H1 (cell line): ENCODE measurements at regions not wholly inside any gene's neighbourhood (a gene's known extent, or its start where the extent isn't known, plus 50 kb on each side); places are given as distances from the start of the nearest gene placed in this dataset.

Experiments used
- CTCF ChIA-PET: fragments of 300-600 bp; sonication (Branson Sonifier 250); formaldehyde crosslinking; loops from one replicate; lab custom pipeline; 2021; ENCODE audit not compliant: partially characterized antibody; lab: Charles Lee
- POLR2A ChIA-PET: fragments of 300-600 bp; sonication (Branson Sonifier 250); formaldehyde crosslinking; loops from one replicate; lab custom pipeline; 2021; ENCODE audit warnings: inconsistent platforms; ENCODE audit not compliant: partially characterized antibody; lab: Charles Lee
- DNase-seq, 2 experiments: peaks; one replicate each; pipeline versions ENCODE4 v3.0.0 to v3.0.0-alpha.2; 2010 to 2022; ENCODE audit warnings: low spot score in 2 of 2, low read depth in 1 of 2, mixed read lengths in 1 of 2
- FAIRE-seq: peaks from 2 replicates; lab custom pipeline; 2011; peaks lifted over from hg19 to GRCh38; lab: Jason Lieb, UNC
- H2AFZ ChIP-seq: 2 replicates; pipeline ENCODE4 v1.8.1; 2012; ENCODE audit warnings: low read length, inconsistent platforms
- H2AK5ac ChIP-seq: 2 replicates; pipeline ENCODE4 v1.6.1; 2013; ENCODE audit warnings: low read depth, low read length
- H2BK120ac ChIP-seq: replicated peaks from 2 replicates; pipeline ENCODE3; 2013; ENCODE audit warnings: low read depth, low read length, inconsistent platforms
- H2BK12ac ChIP-seq: 2 replicates; pipeline ENCODE4 v1.6.1; 2013; ENCODE audit warnings: low read depth, low read length
- H2BK15ac ChIP-seq: 2 replicates; pipeline ENCODE4 v1.6.1; 2013; ENCODE audit warnings: low read length
- H2BK20ac ChIP-seq: 2 replicates; pipeline ENCODE4 v1.6.1; 2013; ENCODE audit warnings: low read length
- H2BK5ac ChIP-seq: 2 replicates; pipeline ENCODE4 v1.6.1; 2013; ENCODE audit warnings: low read depth, low read length
- H3K14ac ChIP-seq: 2 replicates; pipeline ENCODE4 v1.6.1; 2013; ENCODE audit warnings: inconsistent platforms; ENCODE audit not compliant: insufficient read length
- H3K18ac ChIP-seq: 2 replicates; pipeline ENCODE4 v1.6.1; 2013; ENCODE audit warnings: low read length; ENCODE audit errors: extremely low read depth
- H3K23ac ChIP-seq: 2 replicates; pipeline ENCODE4 v1.6.1; 2013; ENCODE audit warnings: inconsistent platforms; ENCODE audit not compliant: insufficient read length
- H3K23me2 ChIP-seq: 2 replicates; pipeline ENCODE4 v1.6.1; 2013; ENCODE audit warnings: low read depth, low read length
- H3K27ac ChIP-seq: 2 replicates; pipeline ENCODE4 v1.6.1; 2011; ENCODE audit warnings: low read depth, low read length, inconsistent platforms
- H3K27me3 ChIP-seq, 4 experiments: replicated peaks in 1 of 4; 1 replicate in 1 of 4; 2 replicates in 3 of 4; pipeline versions ENCODE4 v1.6.1 to v1.8.1; 2011 to 2013; ENCODE audit warnings: low read length in 3 of 4, mild to moderate bottlenecking in 3 of 4, inconsistent platforms in 2 of 4, mixed read lengths in 2 of 4, moderate library complexity in 1 of 4; ENCODE audit not compliant: control insufficient read depth in 3 of 4, insufficient read depth in 3 of 4; ENCODE audit errors: extremely low read depth in 1 of 4
- H3K36me3 ChIP-seq, 4 experiments: 2 replicates each; pipeline versions ENCODE4 v1.6.1 to v1.8.1; 2011 to 2013; ENCODE audit warnings: mild to moderate bottlenecking in 4 of 4, low read length in 3 of 4, moderate library complexity in 2 of 4, control low read depth in 1 of 4, inconsistent platforms in 1 of 4; ENCODE audit not compliant: insufficient read depth in 4 of 4, control insufficient read depth in 2 of 4
- H3K4ac ChIP-seq: replicated peaks from 2 replicates; pipeline ENCODE3; 2013; ENCODE audit warnings: low read length, low read depth, mixed read lengths, inconsistent platforms; ENCODE audit not compliant: insufficient read length
- H3K4me1 ChIP-seq, 4 experiments: replicated peaks in 1 of 4; 1 replicate in 1 of 4; 2 replicates in 3 of 4; pipeline versions ENCODE4 v1.6.1 to v1.8.1; 2011 to 2013; ENCODE audit warnings: low read length in 3 of 4, inconsistent platforms in 2 of 4, mixed read lengths in 1 of 4; ENCODE audit not compliant: insufficient read depth in 4 of 4, control insufficient read depth in 3 of 4
- H3K4me2 ChIP-seq, 2 experiments: 2 replicates each; pipeline versions ENCODE4 v1.6.1 to v1.8.1; 2011 to 2013; ENCODE audit warnings: low read depth in 2 of 2, low read length in 2 of 2, control low read depth in 1 of 2, inconsistent platforms in 1 of 2, mild to moderate bottlenecking in 1 of 2; ENCODE audit not compliant: insufficient read depth in 1 of 2
- H3K4me3 ChIP-seq, 4 experiments: fragments of 200-600, 300-600 bp in 1 of 4; sonication (generic), shearing (Covaris generic), sonication (Bioruptor Twin) in 1 of 4; 2 replicates each; pipeline versions ENCODE4 v1.5.1 to v1.8.1; 2011 to 2016; ENCODE audit warnings: low read length in 4 of 4, low read depth in 3 of 4, control low read depth in 2 of 4, inconsistent platforms in 2 of 4, mild to moderate bottlenecking in 2 of 4, mixed read lengths in 1 of 4, moderate library complexity in 1 of 4; ENCODE audit not compliant: insufficient read depth in 2 of 4; ENCODE audit errors: extremely low read depth in 1 of 4
- H3K56ac ChIP-seq: replicated peaks from 2 replicates; pipeline ENCODE3; 2013; ENCODE audit warnings: low read depth, mild to moderate bottlenecking, mixed read lengths, low read length, inconsistent platforms; ENCODE audit not compliant: insufficient read length
- H3K79me1 ChIP-seq: 2 replicates; pipeline ENCODE4 v1.6.1; 2013; ENCODE audit warnings: low read depth, low read length, control low read depth
- H3K79me2 ChIP-seq, 2 experiments: 2 replicates each; pipeline versions ENCODE4 v1.6.1 to v1.8.1; 2012 to 2013; ENCODE audit warnings: low read length in 2 of 2, mild to moderate bottlenecking in 2 of 2, inconsistent platforms in 1 of 2; ENCODE audit not compliant: insufficient read depth in 2 of 2, control insufficient read depth in 1 of 2
- H3K9ac ChIP-seq, 4 experiments: replicated peaks in 1 of 4; 1 replicate in 1 of 4; 2 replicates in 3 of 4; pipeline versions ENCODE4 v1.6.1 to v1.8.1; 2011 to 2013; ENCODE audit warnings: low read depth in 3 of 4, low read length in 3 of 4, control low read depth in 2 of 4, mild to moderate bottlenecking in 2 of 4, moderate library complexity in 2 of 4, inconsistent platforms in 1 of 4; ENCODE audit errors: extremely low read depth in 1 of 4
- H3K9me3 ChIP-seq, 2 experiments: 2 replicates each; pipeline versions ENCODE4 v1.6.1 to v1.8.1; 2012 to 2013; ENCODE audit warnings: mild to moderate bottlenecking in 2 of 2, moderate library complexity in 2 of 2, control low read depth in 1 of 2, inconsistent platforms in 1 of 2, low read depth in 1 of 2, low read length in 1 of 2, mixed read lengths in 1 of 2; ENCODE audit not compliant: insufficient read depth in 2 of 2
- H4K20me1 ChIP-seq, 2 experiments: replicated peaks in 1 of 2; 2 replicates each; pipeline versions ENCODE3 to v1.8.1; 2011 to 2013; ENCODE audit warnings: inconsistent platforms in 2 of 2, low read length in 2 of 2, mild to moderate bottlenecking in 1 of 2; ENCODE audit not compliant: insufficient read depth in 2 of 2, control insufficient read depth in 1 of 2
- H4K5ac ChIP-seq: 2 replicates; pipeline ENCODE4 v1.6.1; 2013; ENCODE audit warnings: low read length, low read depth, mixed read lengths, inconsistent platforms; ENCODE audit not compliant: insufficient read length
- H4K8ac ChIP-seq: 2 replicates; pipeline ENCODE4 v1.8.0; 2013; ENCODE audit warnings: mild to moderate bottlenecking, moderate library complexity, low read length, inconsistent platforms; ENCODE audit not compliant: insufficient read depth; ENCODE audit errors: extremely low read depth
- H4K91ac ChIP-seq: replicated peaks from 2 replicates; pipeline ENCODE3; 2013; ENCODE audit warnings: low read length, mixed read lengths, inconsistent platforms; ENCODE audit not compliant: insufficient read length
- KDM1A ChIP-seq: fragments of 200-600, 300-600 bp; sonication (generic); IDR thresholded peaks from 2 replicates; pipeline ENCODE4 v1.7.1; 2016; ENCODE audit warnings: mild to moderate bottlenecking, low read length, borderline replicate concordance
- WGBS, 2 experiments: shearing (Covaris generic) in 1 of 2; methylation state at CpG; one replicate each; pipeline versions ENCODE4 v1.1.6 to v1.1.7; 2013 to 2015; ENCODE audit warnings: low lambda C conversion rate in 2 of 2, mixed read lengths in 2 of 2, inconsistent platforms in 1 of 2, low coverage in 1 of 2, missing lambda C conversion rate in 1 of 2; ENCODE audit not compliant: insufficient replicate concordance in 2 of 2, insufficient coverage in 1 of 2, insufficient read length in 1 of 2; ENCODE audit errors: extremely low coverage in 1 of 2, missing lambda C conversion rate in 1 of 2; 5-methylcytosine and 5-hydroxymethylcytosine counted together

GRCh38 chr9:109886617-109887016, 106.6 kb downstream of the PALM2AKAP2 start:
- H4K91ac ChIP-seq: no peak overlapping the region
- H3K18ac ChIP-seq: no peak overlapping the region
- no peak overlapping the region for H2BK20ac ChIP-seq
- 53% methylated on average over 3 of the region's 3 CpGs; no CpG with 5 or more reads in 1 of the 2 experiments for WGBS, 2 experiments
- POLR2A ChIA-PET: no interaction called here
- H3K14ac ChIP-seq: no peak overlapping the region
- no peak overlapping the region for H4K8ac ChIP-seq
- CTCF ChIA-PET: interaction anchor here (0.9 to 2.7 kb wide), 9 partner anchors 16 to 446 kb away, joined by 3 to 11 read pairs (median 3); no protein-coding TSS in a partner anchor
- DNase-seq: no peak
- no peak overlapping the region for H3K56ac ChIP-seq
- H2AFZ ChIP-seq: no peak overlapping the region
- H3K23ac ChIP-seq: no peak overlapping the region
- H3K4me1 ChIP-seq: peaks cover 0 to 3% (median 0%) of the 10 kb centered on the region in 4 experiments; a peak in 1 of 7 replicates
- no peak overlapping the region for H3K4me2 ChIP-seq
- H3K9ac ChIP-seq: no peak overlapping the region
- no peak overlapping the region for H2BK5ac ChIP-seq
- H3K9me3 ChIP-seq: no peaks in the 10 kb centered on the region
- H2BK12ac ChIP-seq: no peak overlapping the region
- no peaks in the 10 kb centered on the region for H3K79me1 ChIP-seq
- no peak overlapping the region for H3K4me3 ChIP-seq
- no peaks in the 10 kb centered on the region for H3K27me3 ChIP-seq
- no peak for TF ChIP-seq KDM1A
- no peaks in the 10 kb centered on the region for H4K20me1 ChIP-seq
- H2BK120ac ChIP-seq: no peak overlapping the region
- H3K36me3 ChIP-seq: no peaks in the 10 kb centered on the region
- H2BK15ac ChIP-seq: no peak overlapping the region
- H3K27ac ChIP-seq: no peak overlapping the region
- H3K79me2 ChIP-seq: no peaks in the 10 kb centered on the region
- no peak overlapping the region for H2AK5ac ChIP-seq
- no peak overlapping the region for H4K5ac ChIP-seq
- no peaks in the 10 kb centered on the region for H3K23me2 ChIP-seq
- H3K4ac ChIP-seq: no peak overlapping the region
- FAIRE-seq: no peak
